ENCODE measurements at regions not wholly inside any gene's neighbourhood (a gene's known extent, or its start where the extent isn't known, plus 50 kb on each side); places are given as distances from the start of the nearest gene placed in this dataset.

DNA sequence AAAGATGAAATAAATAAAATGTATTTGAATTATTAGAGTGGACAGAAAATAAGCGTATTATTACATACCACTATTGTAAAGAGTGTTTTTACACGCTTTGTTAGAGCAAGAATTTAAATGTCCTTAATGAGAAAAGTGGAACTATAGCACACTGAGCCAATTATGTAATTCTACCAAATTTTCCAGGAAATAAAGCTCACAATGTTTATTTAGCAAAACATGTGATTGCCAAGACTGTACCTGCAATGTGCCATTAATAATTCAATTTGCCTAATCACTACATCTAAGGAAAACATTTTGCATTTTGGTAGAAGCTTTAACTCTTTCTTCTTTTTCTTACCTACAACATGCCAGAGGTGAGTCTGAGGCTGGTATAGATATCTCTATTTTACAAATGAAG, 58.7 kb upstream of the PHACTR1 start:
- no peaks in the 10 kb centered on the region for H3K4me1 ChIP-seq (ENCODE audit: control insufficient read depth, extremely low read depth, insufficient read depth, low read length)
- DNase-seq (ENCODE audit: low read depth, low spot score) (no peak), FAIRE-seq (no peak)
- dilution Hi-C loops (cut with MboI; ENCODE audit: extremely low pct_ligation_motif_present, low sequenced_read_pairs): no loop called here
- H4K20me1 ChIP-seq (ENCODE audit: control insufficient read depth, extremely low read depth, insufficient read depth, low read length): no peaks in the 10 kb centered on the region
- H3K79me2 ChIP-seq (ENCODE audit: control insufficient read depth, insufficient read depth, low read length): no peaks in the 10 kb centered on the region
- no peak for TF ChIP-seq EZH2 (IDR thresholded peaks at IDR 0.05; ENCODE audit: low read length)
- TF ChIP-seq, protein P1, sequence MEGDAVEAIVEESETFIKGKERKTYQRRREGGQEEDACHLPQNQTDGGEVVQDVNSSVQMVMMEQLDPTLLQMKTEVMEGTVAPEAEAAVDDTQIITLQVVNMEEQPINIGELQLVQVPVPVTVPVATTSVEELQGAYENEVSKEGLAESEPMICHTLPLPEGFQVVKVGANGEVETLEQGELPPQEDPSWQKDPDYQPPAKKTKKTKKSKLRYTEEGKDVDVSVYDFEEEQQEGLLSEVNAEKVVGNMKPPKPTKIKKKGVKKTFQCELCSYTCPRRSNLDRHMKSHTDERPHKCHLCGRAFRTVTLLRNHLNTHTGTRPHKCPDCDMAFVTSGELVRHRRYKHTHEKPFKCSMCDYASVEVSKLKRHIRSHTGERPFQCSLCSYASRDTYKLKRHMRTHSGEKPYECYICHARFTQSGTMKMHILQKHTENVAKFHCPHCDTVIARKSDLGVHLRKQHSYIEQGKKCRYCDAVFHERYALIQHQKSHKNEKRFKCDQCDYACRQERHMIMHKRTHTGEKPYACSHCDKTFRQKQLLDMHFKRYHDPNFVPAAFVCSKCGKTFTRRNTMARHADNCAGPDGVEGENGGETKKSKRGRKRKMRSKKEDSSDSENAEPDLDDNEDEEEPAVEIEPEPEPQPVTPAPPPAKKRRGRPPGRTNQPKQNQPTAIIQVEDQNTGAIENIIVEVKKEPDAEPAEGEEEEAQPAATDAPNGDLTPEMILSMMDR (optimal IDR thresholded peaks at IDR 0.05 in 1 of 3, IDR thresholded peaks at IDR 0.05 in 1 of 3, conservative IDR thresholded peaks at IDR 0.05 in 1 of 3; ENCODE audit: extremely low read depth in 1 of 3, insufficient read depth in 2 of 3, low read length in 3 of 3): no peak
- no peak overlapping the region for H2AFZ ChIP-seq (ENCODE audit: control insufficient read depth, low read length)
- no peak overlapping the region for H3K4me2 ChIP-seq (ENCODE audit: control insufficient read depth, extremely low read depth, insufficient read depth, low read depth, low read length)
- H3K9me1 ChIP-seq (ENCODE audit: control insufficient read depth, extremely low read depth, insufficient read depth, low read length): no peaks in the 10 kb centered on the region
- H3K36me3 ChIP-seq (ENCODE audit: control insufficient read depth in 2 of 2, extremely low read depth in 1 of 2, insufficient read depth in 2 of 2, low read length in 2 of 2): no peaks in the 10 kb centered on the region
- H3K27ac ChIP-seq (ENCODE audit: control insufficient read depth, insufficient read depth, low read length): no peak overlapping the region
- no peak overlapping the region for H3K4me3 ChIP-seq (ENCODE audit: control insufficient read depth in 2 of 3, extremely low read depth in 1 of 3, insufficient read depth in 2 of 3, low read depth in 1 of 3, low read length in 3 of 3)
- H3K9ac ChIP-seq (ENCODE audit: control insufficient read depth, extremely low read depth, insufficient read depth, low read length): no peak overlapping the region
- H3K27me3 ChIP-seq (ENCODE audit: control insufficient read depth, extremely low read depth, insufficient read depth, low read length): no peaks in the 10 kb centered on the region
- H3K9me3 ChIP-seq (ENCODE audit: control insufficient read depth, low read depth, low read length): no peaks in the 10 kb centered on the region

DNA sequence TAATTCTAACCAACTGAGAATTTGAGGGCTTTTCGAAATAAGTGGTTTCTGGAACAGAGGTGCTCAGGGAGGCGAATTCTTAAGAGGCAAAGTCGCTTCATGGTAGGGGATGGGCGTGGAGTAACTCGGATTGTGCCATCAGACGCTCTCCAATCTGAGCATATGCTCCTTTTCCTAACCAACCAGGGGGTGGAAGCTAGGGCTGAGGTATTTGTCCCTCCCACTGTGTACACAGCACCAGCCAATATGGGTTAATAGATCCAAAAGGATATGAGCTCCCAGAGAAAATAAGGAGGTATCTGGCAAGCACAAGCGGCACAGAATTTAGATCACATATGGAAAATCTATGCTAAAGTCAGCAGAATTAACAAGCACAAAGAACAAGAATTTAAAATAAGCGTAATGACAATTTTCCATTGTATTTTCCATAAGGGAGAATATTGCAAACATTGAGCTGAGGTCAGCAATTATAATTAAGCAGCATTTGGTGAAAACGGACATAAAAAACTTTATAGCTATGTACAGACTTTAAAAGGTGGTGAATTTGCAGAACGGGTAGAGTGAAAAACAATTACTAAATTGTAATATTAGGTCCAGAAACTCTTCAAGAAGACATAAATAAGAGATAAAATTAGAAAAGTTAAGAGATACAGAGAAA, 55.0 kb upstream of the PHACTR1 start:
- Histone ChIP-seq H2AFZ (ENCODE audit: control insufficient read depth, low read length) (no peak overlapping the region), H3K4me3 (ENCODE audit: control insufficient read depth in 2 of 3, extremely low read depth in 1 of 3, insufficient read depth in 2 of 3, low read depth in 1 of 3, low read length in 3 of 3) (no peak overlapping the region), H3K27ac (ENCODE audit: control insufficient read depth, insufficient read depth, low read length) (no peak overlapping the region), H3K27me3 (ENCODE audit: control insufficient read depth, extremely low read depth, insufficient read depth, low read length) (peaks cover 4% of the 10 kb centered on the region), H3K79me2 (ENCODE audit: control insufficient read depth, insufficient read depth, low read length) (no peaks in the 10 kb centered on the region), H4K20me1 (ENCODE audit: control insufficient read depth, extremely low read depth, insufficient read depth, low read length) (no peaks in the 10 kb centered on the region), H3K9me1 (ENCODE audit: control insufficient read depth, extremely low read depth, insufficient read depth, low read length) (no peaks in the 10 kb centered on the region), H3K4me1 (ENCODE audit: control insufficient read depth, extremely low read depth, insufficient read depth, low read length) (no peaks in the 10 kb centered on the region), H3K36me3 (ENCODE audit: control insufficient read depth in 2 of 2, extremely low read depth in 1 of 2, insufficient read depth in 2 of 2, low read length in 2 of 2) (no peaks in the 10 kb centered on the region), H3K9me3 (ENCODE audit: control insufficient read depth, low read depth, low read length) (no peaks in the 10 kb centered on the region), H3K9ac (ENCODE audit: control insufficient read depth, extremely low read depth, insufficient read depth, low read length) (no peak overlapping the region), H3K4me2 (ENCODE audit: control insufficient read depth, extremely low read depth, insufficient read depth, low read depth, low read length) (no peak overlapping the region)
- no peak for FAIRE-seq
- no peak for TF ChIP-seq EZH2 (IDR thresholded peaks at IDR 0.05; ENCODE audit: low read length)
- TF ChIP-seq, protein P1 (optimal IDR thresholded peaks at IDR 0.05 in 1 of 3, IDR thresholded peaks at IDR 0.05 in 1 of 3, conservative IDR thresholded peaks at IDR 0.05 in 1 of 3; ENCODE audit: extremely low read depth in 1 of 3, insufficient read depth in 2 of 3, low read length in 3 of 3): no peak
- no peak for DNase-seq (ENCODE audit: low read depth, low spot score)
- dilution Hi-C loops (cut with MboI; ENCODE audit: extremely low pct_ligation_motif_present, low sequenced_read_pairs): no loop called here

Small RNAs in the stretch of these regions (small RNA-seq; reads per million reads assigned to genes)
- gene RN7SKP293 (ENCODE audit: insufficient read length in 3 of 3, low read depth in 3 of 3, low replicate concordance in 1 of 3): 0 reads per million in 3 experiments
